ENCODE measurements at regions not wholly inside any gene's neighbourhood (a gene's known extent, or its start where the extent isn't known, plus 50 kb on each side); places are given as distances from the start of the nearest gene placed in this dataset.

DNA sequence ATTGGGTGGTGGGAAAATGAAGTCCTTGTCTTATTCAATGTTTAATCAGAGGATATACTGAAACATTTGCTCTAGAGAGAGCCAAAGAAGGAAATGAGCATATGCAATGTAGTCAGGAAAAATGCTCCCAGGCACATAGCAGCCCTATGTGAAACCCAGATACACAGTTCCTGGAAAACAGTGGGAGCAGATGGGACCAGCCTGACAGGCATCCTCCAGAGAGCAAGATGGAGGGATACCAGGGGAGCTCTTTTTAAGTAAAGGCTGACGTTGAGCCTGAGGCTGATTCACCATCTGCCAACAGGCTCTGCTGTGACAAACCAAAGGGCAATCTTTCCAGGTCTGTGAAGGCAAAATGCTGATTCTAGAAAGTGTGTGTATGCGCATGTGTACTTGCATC lies 559.4 kb upstream of the KIRREL3 start:
- TF ChIP-seq POLR2A (IDR thresholded peaks at IDR 0.05; ENCODE audit: low read depth, low read length) (no peak), TAF1 (IDR thresholded peaks at IDR 0.05; ENCODE audit: low read depth, low read length) (no peak), POLR2AphosphoS5 (IDR thresholded peaks at IDR 0.05; ENCODE audit: low read depth, low read length) (no peak)

Measured in GM12891 (cell line).